ENCODE measurements at regions not wholly inside any gene's neighbourhood (a gene's known extent, or its start where the extent isn't known, plus 50 kb on each side); places are given as distances from the start of the nearest gene placed in this dataset.

DNA sequence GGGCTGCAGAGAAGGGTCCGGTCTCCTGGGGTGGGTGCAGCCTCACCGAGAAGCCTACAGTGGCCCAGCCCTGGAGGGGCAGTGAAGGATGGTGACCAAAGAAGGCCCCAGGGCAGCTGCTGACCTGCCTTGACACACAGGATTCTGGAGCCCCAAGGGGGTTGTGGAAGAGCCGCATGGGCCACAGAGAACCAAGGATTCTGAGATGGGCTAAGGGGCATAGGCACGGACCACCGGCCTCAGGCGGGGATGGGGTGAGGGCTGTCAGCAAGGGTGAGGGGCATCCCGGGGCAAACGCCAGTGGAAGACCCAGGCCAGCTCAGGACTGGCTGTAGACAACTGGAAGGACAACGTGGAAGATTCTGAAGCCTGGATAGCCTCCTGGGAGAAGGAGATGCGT is 151.6 kb downstream of the TEX29 start:
- TF ChIP-seq POLR2A (IDR thresholded peaks at IDR 0.05) (no peak), CTCF (IDR thresholded peaks at IDR 0.05) (no peak), POLR2AphosphoS5 (IDR thresholded peaks at IDR 0.05) (no peak), EP300 (IDR thresholded peaks at IDR 0.05) (no peak)
- Histone ChIP-seq H3K4me3 (no peak overlapping the region), H3K4me1 (no peaks in the 10 kb centered on the region), H3K9me3 (no peaks in the 10 kb centered on the region), H3K27ac (no peak overlapping the region), H3K27me3 (peaks cover 0 to 63% (median 0%) of the 10 kb centered on the region in 3 donors), H3K36me3 (no peaks in the 10 kb centered on the region)
- intact Hi-C loops (cut with DNase I; ENCODE audit: low total_unique reads), result loop anchor here (5.0 to 10.0 kb wide), 2 partner anchors 970 to 1133 kb away; no protein-coding TSS in a partner anchor
- WGBS, 5 donors, result 73 to 84% (median 80%) methylated on average over 10 of the region's 10 CpGs
- DNase-seq, result no peak

GRCh38 chr13:111472559-111473460 is 152.4 kb downstream of the TEX29 start:
- Histone ChIP-seq H3K4me1 (no peaks in the 10 kb centered on the region), H3K9me3 (no peaks in the 10 kb centered on the region), H3K36me3 (no peaks in the 10 kb centered on the region), H3K27ac (no peak overlapping the region), H3K4me3 (no peak overlapping the region), H3K27me3 (peaks cover 0 to 56% (median 0%) of the 10 kb centered on the region in 3 donors)
- DNase-seq, result no peak
- TF ChIP-seq POLR2AphosphoS5 (IDR thresholded peaks at IDR 0.05) (no peak), CTCF (IDR thresholded peaks at IDR 0.05) (no peak)
- WGBS, 5 donors, result 65 to 76% (median 72%) methylated on average over 18 to 19 of the region's 19 CpGs
- intact Hi-C loops (cut with DNase I; ENCODE audit: low total_unique reads), result loop anchor here (5.0 to 10.0 kb wide), 2 partner anchors 969 to 1132 kb away; no protein-coding TSS in a partner anchor

DNA sequence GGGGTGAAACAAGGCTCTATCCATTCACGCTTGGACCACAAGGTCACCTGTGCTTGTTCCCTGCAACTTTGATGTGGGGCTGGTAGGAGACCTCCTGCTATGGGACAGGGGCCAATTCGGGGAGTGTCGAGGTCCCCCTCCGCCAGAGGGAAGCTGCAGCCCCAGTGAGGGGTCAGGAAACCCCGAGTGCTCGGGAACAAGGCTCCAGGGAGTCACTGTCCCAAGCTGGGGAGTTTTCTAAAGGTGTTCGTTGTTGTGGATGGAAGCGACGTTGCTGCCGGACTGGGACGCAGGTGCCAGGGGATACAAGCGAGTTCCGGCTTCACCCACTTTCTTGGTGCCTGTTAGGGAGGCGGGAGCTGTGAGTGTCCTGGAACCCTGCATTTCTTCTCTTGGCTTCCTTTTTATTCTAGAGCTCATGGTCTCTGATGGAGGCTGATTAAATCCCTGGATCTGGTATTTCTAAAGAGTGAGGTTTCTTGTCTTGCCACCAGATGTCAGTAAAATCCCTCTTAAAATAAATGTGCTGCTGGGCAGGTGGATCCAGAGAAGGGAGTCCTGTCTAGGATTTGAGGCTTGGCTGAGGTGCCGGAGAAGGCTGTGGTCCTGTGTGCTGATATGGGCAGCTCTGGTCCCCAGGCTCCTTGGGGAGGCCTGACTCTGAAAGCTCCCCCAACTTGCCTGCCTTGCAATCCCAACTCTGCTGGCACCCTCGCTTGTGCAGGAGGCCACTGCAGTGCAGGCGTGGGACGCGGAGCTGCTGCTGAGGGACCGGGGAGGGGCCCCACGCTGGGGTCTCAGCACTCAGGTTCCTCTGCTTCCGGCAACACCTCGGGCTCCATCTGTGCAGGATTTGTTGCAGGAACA is 153.9 kb downstream of the TEX29 start:
- WGBS, 5 donors, result 55 to 66% (median 62%) methylated on average over 22 to 23 of the region's 23 CpGs
- no peaks in the 10 kb centered on the region for H3K36me3 ChIP-seq
- intact Hi-C loops (cut with DNase I; ENCODE audit: low total_unique reads), result loop anchor here (5.0 to 10.0 kb wide), 2 partner anchors 968 to 1130 kb away; no protein-coding TSS in a partner anchor

More for the DNA sequence above, 153.9 kb downstream of the TEX29 start:
- Histone ChIP-seq H3K27ac (no peak overlapping the region), H3K4me1 (no peaks in the 10 kb centered on the region), H3K9me3 (no peaks in the 10 kb centered on the region), H3K4me3 (no peak overlapping the region), H3K27me3 (peaks cover 0 to 42% (median 0%) of the 10 kb centered on the region in 3 donors)
- no peak for TF ChIP-seq EP300 (IDR thresholded peaks at IDR 0.05)
- peak in 5 of 7 experiments; percentile 28 to 63 (median 46) for TF ChIP-seq CTCF (IDR thresholded peaks at IDR 0.05)
- no peak for TF ChIP-seq POLR2AphosphoS5 (IDR thresholded peaks at IDR 0.05)
- peak in 1 of 2 donors; percentile 75 for DNase-seq

Data from stomach (tissue), 8 donors.